GM12878 (cell line): ENCODE measurements at regions not wholly inside any gene's neighbourhood (a gene's known extent, or its start where the extent isn't known, plus 50 kb on each side); places are given as distances from the start of the nearest gene placed in this dataset.

Experiments used
- BHLHE40 ChIP-seq, 2 experiments: fragments of 450-650 bp in 1 of 2; IDR thresholded peaks; 2 replicates each; pipeline ENCODE4 v1.6.1; 2011 to 2017; ENCODE audit warnings: low read depth in 2 of 2, borderline replicate concordance in 1 of 2, improper control_type of control experiment in 1 of 2, low read length in 1 of 2, mild to moderate bottlenecking in 1 of 2
- CTCF ChIP-seq, 3 experiments: IDR thresholded peaks in 2 of 3; conservative IDR thresholded peaks in 1 of 3; 2 replicates each; pipeline ENCODE4 v1.5.1; 2011; ENCODE audit warnings: low read depth in 3 of 3, low read length in 3 of 3, mild to moderate bottlenecking in 3 of 3, control low read depth in 2 of 3, moderate library complexity in 2 of 3, inconsistent platforms in 1 of 3, mixed read lengths in 1 of 3; ENCODE audit not compliant: control insufficient read depth in 2 of 3, insufficient read depth in 1 of 3; ENCODE audit errors: extremely low read depth in 1 of 3
- ESRRA ChIP-seq: IDR thresholded peaks from 2 replicates; pipeline ENCODE4 v1.6.1; 2012; ENCODE audit warnings: mild to moderate bottlenecking, low read length, improper control_type of control experiment
- JUND ChIP-seq: IDR thresholded peaks from 2 replicates; pipeline ENCODE4 v1.6.1; 2012; ENCODE audit warnings: low read depth, mild to moderate bottlenecking, low read length, improper control_type of control experiment, moderate library complexity
- MEF2A ChIP-seq: IDR thresholded peaks from 2 replicates; pipeline ENCODE4 v1.6.1; 2011; ENCODE audit warnings: low read depth, mild to moderate bottlenecking, low read length, moderate library complexity; ENCODE audit not compliant: insufficient read depth
- MYC ChIP-seq: IDR thresholded peaks from 2 replicates; pipeline ENCODE4 v1.6.1; 2011; ENCODE audit warnings: mild to moderate bottlenecking, low read length, moderate library complexity, inconsistent platforms; ENCODE audit not compliant: insufficient read depth, insufficient replicate concordance, insufficient read length, severe bottlenecking
- POLR2A ChIP-seq: IDR thresholded peaks from 2 replicates; pipeline ENCODE4 v1.6.1; 2011; ENCODE audit warnings: low read depth, mild to moderate bottlenecking, low read length
- RCOR1 ChIP-seq: conservative IDR thresholded peaks from 2 replicates; pipeline ENCODE4 v1.6.1; 2012; ENCODE audit warnings: low read depth, low read length, improper control_type of control experiment

DNA sequence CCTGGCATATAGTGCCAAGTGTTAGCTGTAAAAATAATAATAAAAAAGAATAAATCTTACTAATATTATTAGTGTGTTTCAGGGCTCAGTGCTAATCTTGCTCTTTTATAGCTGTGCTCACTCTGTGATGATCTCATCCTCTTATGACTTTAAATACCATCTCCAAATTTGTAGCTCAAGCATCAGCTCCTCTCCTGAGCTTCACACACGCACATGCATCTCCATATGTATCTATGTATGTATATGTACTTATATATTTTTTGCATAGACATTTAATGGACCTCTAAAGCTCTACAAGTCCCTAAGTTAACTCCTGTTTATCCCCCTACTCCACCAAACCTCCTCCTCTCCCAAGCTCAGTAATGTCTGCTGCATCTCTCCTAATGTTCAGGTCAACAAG, 170.8 kb upstream of the NR3C1 start:
- no peak for TF ChIP-seq CTCF (IDR thresholded peaks at IDR 0.05 in 2 of 3, conservative IDR thresholded peaks at IDR 0.05 in 1 of 3; ENCODE audit: control insufficient read depth in 2 of 3, extremely low read depth in 1 of 3, insufficient read depth in 1 of 3, low read depth in 3 of 3, low read length in 3 of 3)
- no peak for TF ChIP-seq MYC
- no peak for TF ChIP-seq MEF2A
- TF ChIP-seq POLR2A: no peak
- no peak for TF ChIP-seq RCOR1
- TF ChIP-seq BHLHE40 (IDR thresholded peaks at IDR 0.05; ENCODE audit: borderline replicate concordance in 1 of 2, low read depth in 2 of 2, low read length in 1 of 2): no peak
- no peak for TF ChIP-seq JUND
- no peak for TF ChIP-seq ESRRA
